ENCODE measurements at regions not wholly inside any gene's neighbourhood (a gene's known extent, or its start where the extent isn't known, plus 50 kb on each side); places are given as distances from the start of the nearest gene placed in this dataset.

GRCh38 chr6:77180326-77180725 is 283.0 kb downstream of the HTR1B start:
- WGBS, 5 donors = 46 to 59% (median 51%) methylated on average over 3 of the region's 3 CpGs
- no peak for TF ChIP-seq EP300 (IDR thresholded peaks at IDR 0.05)
- TF ChIP-seq POLR2AphosphoS5 (IDR thresholded peaks at IDR 0.05) = no peak
- no peak for TF ChIP-seq POLR2A (IDR thresholded peaks at IDR 0.05)
- TF ChIP-seq CTCF (IDR thresholded peaks at IDR 0.05) = no peak
- Histone ChIP-seq H3K36me3 (no peaks in the 10 kb centered on the region), H3K9me3 (peaks cover 0 to 10% (median 2%) of the 10 kb centered on the region in 4 donors), H3K4me3 (no peak overlapping the region), H3K4me1 (no peaks in the 10 kb centered on the region), H3K27ac (no peak overlapping the region), H3K27me3 (no peaks in the 10 kb centered on the region)
- intact Hi-C loops (cut with DNase I; ENCODE audit: low total_unique reads) = no loop called here
- no peak for DNase-seq

- WGBS, 5 donors = 73 to 87% (median 84%) methylated on average over 2 of the region's 2 CpGs
Observed at GRCh38 chr6:77178821-77179220, 284.5 kb downstream of the HTR1B start.

GRCh38 chr6:77177470-77177869 is 285.8 kb downstream of the HTR1B start:
- no peak overlapping the region for H3K4me3 ChIP-seq
- no peaks in the 10 kb centered on the region for H3K4me1 ChIP-seq
- no peak for DNase-seq
- H3K27me3 ChIP-seq = no peaks in the 10 kb centered on the region
- no peaks in the 10 kb centered on the region for H3K36me3 ChIP-seq
- intact Hi-C loops (cut with DNase I; ENCODE audit: low total_unique reads) = no loop called here
- no peak overlapping the region for H3K27ac ChIP-seq
- TF ChIP-seq POLR2AphosphoS5 (IDR thresholded peaks at IDR 0.05) (no peak), POLR2A (IDR thresholded peaks at IDR 0.05) (no peak), CTCF (IDR thresholded peaks at IDR 0.05) (no peak), EP300 (IDR thresholded peaks at IDR 0.05) (no peak)
- H3K9me3 ChIP-seq = peaks cover 0 to 19% (median 4%) of the 10 kb centered on the region in 4 donors

More at GRCh38 chr6:77178821-77179220, 284.5 kb downstream of the HTR1B start:
- H3K27me3 ChIP-seq = no peaks in the 10 kb centered on the region
- no peak overlapping the region for H3K27ac ChIP-seq
- no peak for DNase-seq
- H3K4me1 ChIP-seq = no peaks in the 10 kb centered on the region
- intact Hi-C loops (cut with DNase I; ENCODE audit: low total_unique reads) = no loop called here
- no peaks in the 10 kb centered on the region for H3K36me3 ChIP-seq
- TF ChIP-seq POLR2AphosphoS5 (IDR thresholded peaks at IDR 0.05) = no peak
- TF ChIP-seq POLR2A (IDR thresholded peaks at IDR 0.05) = no peak
- H3K4me3 ChIP-seq = no peak overlapping the region
- H3K9me3 ChIP-seq = peaks cover 0 to 13% (median 3%) of the 10 kb centered on the region in 4 donors

GRCh38 chr6:77173472-77174074 is 289.7 kb downstream of the HTR1B start:
- H3K27me3 ChIP-seq = no peaks in the 10 kb centered on the region
- WGBS, 5 donors = 70 to 81% (median 80%) methylated on average over 7 of the region's 7 CpGs
- no peaks in the 10 kb centered on the region for H3K4me1 ChIP-seq
- no peak overlapping the region for H3K4me3 ChIP-seq
- TF ChIP-seq POLR2AphosphoS5 (IDR thresholded peaks at IDR 0.05) (no peak), POLR2A (IDR thresholded peaks at IDR 0.05) (no peak), EP300 (IDR thresholded peaks at IDR 0.05) (no peak), CTCF (IDR thresholded peaks at IDR 0.05) (no peak)
- intact Hi-C loops (cut with DNase I; ENCODE audit: low total_unique reads) = no loop called here
- no peaks in the 10 kb centered on the region for H3K36me3 ChIP-seq
- H3K9me3 ChIP-seq = peaks cover 0 to 22% (median 4%) of the 10 kb centered on the region in 4 donors
- DNase-seq = no peak
- no peak overlapping the region for H3K27ac ChIP-seq

- no peak overlapping the region for H3K27ac ChIP-seq
- no peaks in the 10 kb centered on the region for H3K4me1 ChIP-seq
- H3K27me3 ChIP-seq = no peaks in the 10 kb centered on the region
- peaks cover 0 to 22% (median 4%) of the 10 kb centered on the region in 4 donors for H3K9me3 ChIP-seq
- no peaks in the 10 kb centered on the region for H3K36me3 ChIP-seq
- 85 to 95% (median 86%) methylated on average over 5 to 6 of the region's 6 CpGs for WGBS, 5 donors
- no peak for DNase-seq
- intact Hi-C loops (cut with DNase I; ENCODE audit: low total_unique reads) = no loop called here
- TF ChIP-seq POLR2AphosphoS5 (IDR thresholded peaks at IDR 0.05) = no peak
- no peak for TF ChIP-seq EP300 (IDR thresholded peaks at IDR 0.05)
- TF ChIP-seq POLR2A (IDR thresholded peaks at IDR 0.05) = no peak
- H3K4me3 ChIP-seq = no peak overlapping the region
Observed at GRCh38 chr6:77172578-77172977, 290.7 kb downstream of the HTR1B start.
